ENCODE measurements at regions not wholly inside any gene's neighbourhood (a gene's known extent, or its start where the extent isn't known, plus 50 kb on each side); places are given as distances from the start of the nearest gene placed in this dataset.

DNA sequence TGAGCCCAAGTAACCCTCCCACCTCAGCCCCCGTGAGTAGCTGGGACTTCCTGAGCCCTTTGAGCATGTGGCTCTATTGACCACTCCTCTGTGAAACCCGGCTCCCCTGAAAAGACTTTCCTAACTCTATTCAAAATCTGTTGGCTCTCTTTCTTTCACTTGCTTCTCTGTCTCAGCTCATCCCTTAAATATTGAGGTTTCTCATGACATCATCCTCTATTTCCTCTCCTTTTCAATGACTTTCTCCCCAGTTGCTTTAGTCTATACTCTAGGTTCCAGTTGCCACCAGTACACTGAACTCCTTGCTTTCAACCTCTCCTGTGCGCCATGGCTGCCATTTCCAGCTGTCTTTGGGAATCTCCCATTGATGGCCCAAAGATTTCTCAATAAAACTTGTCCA lies 79.8 kb upstream of the STK17B start:
- TF ChIP-seq TAF1 (IDR thresholded peaks at IDR 0.05; ENCODE audit: low read depth) (no peak), CEBPB (IDR thresholded peaks at IDR 0.05) (no peak), NFIC (IDR thresholded peaks at IDR 0.05) (no peak), YY1 (IDR thresholded peaks at IDR 0.05; ENCODE audit: low read depth) (no peak), FOXM1 (IDR thresholded peaks at IDR 0.05; ENCODE audit: borderline replicate concordance, low read depth) (no peak), RAD21 (IDR thresholded peaks at IDR 0.05; ENCODE audit: low read depth) (no peak), EP300 (IDR thresholded peaks at IDR 0.05; ENCODE audit: borderline replicate concordance) (no peak), TEAD4 (IDR thresholded peaks at IDR 0.05) (no peak), CREB1 (IDR thresholded peaks at IDR 0.05; ENCODE audit: low read depth) (no peak), TCF12 (IDR thresholded peaks at IDR 0.05; ENCODE audit: low read depth) (no peak), EGR1 (IDR thresholded peaks at IDR 0.05) (no peak)
- TF ChIP-seq, protein P1, sequence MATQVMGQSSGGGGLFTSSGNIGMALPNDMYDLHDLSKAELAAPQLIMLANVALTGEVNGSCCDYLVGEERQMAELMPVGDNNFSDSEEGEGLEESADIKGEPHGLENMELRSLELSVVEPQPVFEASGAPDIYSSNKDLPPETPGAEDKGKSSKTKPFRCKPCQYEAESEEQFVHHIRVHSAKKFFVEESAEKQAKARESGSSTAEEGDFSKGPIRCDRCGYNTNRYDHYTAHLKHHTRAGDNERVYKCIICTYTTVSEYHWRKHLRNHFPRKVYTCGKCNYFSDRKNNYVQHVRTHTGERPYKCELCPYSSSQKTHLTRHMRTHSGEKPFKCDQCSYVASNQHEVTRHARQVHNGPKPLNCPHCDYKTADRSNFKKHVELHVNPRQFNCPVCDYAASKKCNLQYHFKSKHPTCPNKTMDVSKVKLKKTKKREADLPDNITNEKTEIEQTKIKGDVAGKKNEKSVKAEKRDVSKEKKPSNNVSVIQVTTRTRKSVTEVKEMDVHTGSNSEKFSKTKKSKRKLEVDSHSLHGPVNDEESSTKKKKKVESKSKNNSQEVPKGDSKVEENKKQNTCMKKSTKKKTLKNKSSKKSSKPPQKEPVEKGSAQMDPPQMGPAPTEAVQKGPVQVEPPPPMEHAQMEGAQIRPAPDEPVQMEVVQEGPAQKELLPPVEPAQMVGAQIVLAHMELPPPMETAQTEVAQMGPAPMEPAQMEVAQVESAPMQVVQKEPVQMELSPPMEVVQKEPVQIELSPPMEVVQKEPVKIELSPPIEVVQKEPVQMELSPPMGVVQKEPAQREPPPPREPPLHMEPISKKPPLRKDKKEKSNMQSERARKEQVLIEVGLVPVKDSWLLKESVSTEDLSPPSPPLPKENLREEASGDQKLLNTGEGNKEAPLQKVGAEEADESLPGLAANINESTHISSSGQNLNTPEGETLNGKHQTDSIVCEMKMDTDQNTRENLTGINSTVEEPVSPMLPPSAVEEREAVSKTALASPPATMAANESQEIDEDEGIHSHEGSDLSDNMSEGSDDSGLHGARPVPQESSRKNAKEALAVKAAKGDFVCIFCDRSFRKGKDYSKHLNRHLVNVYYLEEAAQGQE (IDR thresholded peaks at IDR 0.05; ENCODE audit: low read depth) = no peak
- TF ChIP-seq, protein P2, sequence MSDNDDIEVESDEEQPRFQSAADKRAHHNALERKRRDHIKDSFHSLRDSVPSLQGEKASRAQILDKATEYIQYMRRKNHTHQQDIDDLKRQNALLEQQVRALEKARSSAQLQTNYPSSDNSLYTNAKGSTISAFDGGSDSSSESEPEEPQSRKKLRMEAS (IDR thresholded peaks at IDR 0.05) = no peak
- TF ChIP-seq, protein P3, sequence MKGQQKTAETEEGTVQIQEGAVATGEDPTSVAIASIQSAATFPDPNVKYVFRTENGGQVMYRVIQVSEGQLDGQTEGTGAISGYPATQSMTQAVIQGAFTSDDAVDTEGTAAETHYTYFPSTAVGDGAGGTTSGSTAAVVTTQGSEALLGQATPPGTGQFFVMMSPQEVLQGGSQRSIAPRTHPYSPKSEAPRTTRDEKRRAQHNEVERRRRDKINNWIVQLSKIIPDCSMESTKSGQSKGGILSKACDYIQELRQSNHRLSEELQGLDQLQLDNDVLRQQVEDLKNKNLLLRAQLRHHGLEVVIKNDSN (IDR thresholded peaks at IDR 0.05) = no peak
